Suprapubic skin (tissue), 4 donors: ENCODE measurements at regions not wholly inside any gene's neighbourhood (a gene's known extent, or its start where the extent isn't known, plus 50 kb on each side); places are given as distances from the start of the nearest gene placed in this dataset.

ENCODE experiments used
- CTCF ChIP-seq, 2 donors: fragments of 200-600 bp in 1 of 2; fragments of 450-650 bp in 1 of 2; sonication (generic) in 1 of 2; IDR thresholded peaks; one replicate each; pipeline ENCODE4 v1.5.1; 2016 to 2019; ENCODE audit warnings: antibody characterized with exemption in 2 of 2, mild to moderate bottlenecking in 1 of 2, moderate library complexity in 1 of 2
- EP300 ChIP-seq: sonication (generic); formaldehyde crosslinking; IDR thresholded peaks from one replicate; pipeline ENCODE4 v1.6.1; 2017; ENCODE audit warnings: antibody characterized with exemption
- POLR2A ChIP-seq, 2 donors: fragments of 450-650 bp; IDR thresholded peaks; one replicate each; pipeline ENCODE4 v1.6.1; 2017; ENCODE audit warnings: antibody characterized with exemption in 2 of 2, mild to moderate bottlenecking in 2 of 2, moderate library complexity in 2 of 2
- POLR2AphosphoS5 ChIP-seq, 3 donors: sonication (generic); formaldehyde crosslinking; IDR thresholded peaks; one replicate each; pipeline ENCODE4 v1.6.1; 2017; ENCODE audit warnings: antibody characterized with exemption in 3 of 3

DNA sequence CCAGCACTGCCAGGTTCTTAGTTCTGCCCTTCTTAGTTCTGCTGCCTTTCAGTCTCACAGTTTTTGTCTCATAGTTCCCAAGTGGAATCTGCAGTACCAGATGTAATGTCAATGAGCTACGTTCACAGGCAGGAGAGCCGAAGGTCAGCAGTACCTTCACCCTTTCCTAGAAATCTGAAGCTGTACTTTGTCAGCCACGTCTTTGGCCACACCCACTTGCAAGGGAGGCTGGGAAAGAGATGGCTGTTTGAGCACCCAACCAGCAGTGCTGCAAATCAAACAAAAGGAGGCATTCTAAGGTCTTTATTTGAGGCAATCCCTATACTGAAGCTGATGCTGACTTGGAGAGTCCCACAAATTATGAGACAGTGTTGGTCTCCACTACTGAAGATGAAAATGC, 199.1 kb upstream of the NPY2R start:
- TF ChIP-seq CTCF (IDR thresholded peaks at IDR 0.05) (no peak), EP300 (no peak), POLR2AphosphoS5 (IDR thresholded peaks at IDR 0.05) (no peak), POLR2A (IDR thresholded peaks at IDR 0.05) (no peak)
